ENCODE measurements at regions not wholly inside any gene's neighbourhood (a gene's known extent, or its start where the extent isn't known, plus 50 kb on each side); places are given as distances from the start of the nearest gene placed in this dataset.

DNA sequence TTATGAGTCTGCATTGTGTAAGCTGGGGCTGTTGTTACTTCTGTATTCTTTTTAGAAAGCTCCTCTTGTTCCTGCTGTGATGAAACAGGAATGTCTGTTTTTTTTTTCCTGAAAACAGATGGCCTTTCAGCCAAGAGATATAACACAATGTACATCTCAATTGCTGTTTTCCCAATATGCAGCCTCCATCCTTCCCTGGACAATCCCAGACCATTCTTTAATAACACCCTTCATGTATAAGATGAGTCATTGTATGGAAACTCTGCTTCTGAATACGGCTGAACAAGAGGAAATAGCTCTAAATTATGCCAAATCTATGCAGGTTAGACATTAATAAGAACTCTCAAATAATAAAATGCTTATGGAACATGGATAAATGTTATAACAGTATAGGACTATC, 60.2 kb upstream of the LRRC4C start:
- DNase-seq, result no peak
- Mint-ChIP-seq H3K9me3 (no peaks in the 10 kb centered on the region), H3K27me3 (no peaks in the 10 kb centered on the region), H3K4me3 (no peak overlapping the region), H3K4me1 (no peaks in the 10 kb centered on the region), H3K36me3 (ENCODE audit: low read depth) (no peaks in the 10 kb centered on the region), H3K27ac (no peak overlapping the region)
- intact Hi-C loops (cut with micrococcal nuclease), result no loop called here
- POLR2A ChIA-PET, result no interaction called here
- ATAC-seq (ENCODE audit: low read depth), result no peak
- TF ChIP-seq, protein P1, sequence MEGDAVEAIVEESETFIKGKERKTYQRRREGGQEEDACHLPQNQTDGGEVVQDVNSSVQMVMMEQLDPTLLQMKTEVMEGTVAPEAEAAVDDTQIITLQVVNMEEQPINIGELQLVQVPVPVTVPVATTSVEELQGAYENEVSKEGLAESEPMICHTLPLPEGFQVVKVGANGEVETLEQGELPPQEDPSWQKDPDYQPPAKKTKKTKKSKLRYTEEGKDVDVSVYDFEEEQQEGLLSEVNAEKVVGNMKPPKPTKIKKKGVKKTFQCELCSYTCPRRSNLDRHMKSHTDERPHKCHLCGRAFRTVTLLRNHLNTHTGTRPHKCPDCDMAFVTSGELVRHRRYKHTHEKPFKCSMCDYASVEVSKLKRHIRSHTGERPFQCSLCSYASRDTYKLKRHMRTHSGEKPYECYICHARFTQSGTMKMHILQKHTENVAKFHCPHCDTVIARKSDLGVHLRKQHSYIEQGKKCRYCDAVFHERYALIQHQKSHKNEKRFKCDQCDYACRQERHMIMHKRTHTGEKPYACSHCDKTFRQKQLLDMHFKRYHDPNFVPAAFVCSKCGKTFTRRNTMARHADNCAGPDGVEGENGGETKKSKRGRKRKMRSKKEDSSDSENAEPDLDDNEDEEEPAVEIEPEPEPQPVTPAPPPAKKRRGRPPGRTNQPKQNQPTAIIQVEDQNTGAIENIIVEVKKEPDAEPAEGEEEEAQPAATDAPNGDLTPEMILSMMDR (IDR thresholded peaks at IDR 0.05), result no peak
- CTCF ChIA-PET, result no interaction called here

DNA sequence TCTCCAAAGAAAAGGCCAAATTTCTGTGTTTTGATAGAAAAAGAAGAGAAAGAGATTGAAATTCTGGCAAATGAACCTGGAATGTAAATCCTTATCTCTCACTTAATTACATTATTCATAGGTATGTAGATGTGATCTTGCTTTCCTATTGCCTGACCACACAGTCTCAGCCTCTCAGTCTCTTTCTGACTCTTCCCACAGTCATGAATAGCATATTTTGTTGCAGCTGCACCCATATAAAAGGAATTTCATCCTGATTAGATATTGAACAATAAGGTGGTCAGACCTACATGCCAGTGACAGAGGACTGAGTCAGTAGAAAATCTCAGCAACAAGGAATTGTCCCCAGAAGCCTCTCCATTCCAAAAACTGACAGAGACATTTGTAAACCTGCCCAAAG, 62.9 kb upstream of the LRRC4C start:
- Mint-ChIP-seq H3K36me3 (ENCODE audit: low read depth) (no peaks in the 10 kb centered on the region), H3K4me3 (no peak overlapping the region), H3K27me3 (no peaks in the 10 kb centered on the region), H3K4me1 (no peaks in the 10 kb centered on the region), H3K27ac (no peak overlapping the region), H3K9me3 (no peaks in the 10 kb centered on the region)
- no peak for ATAC-seq (ENCODE audit: low read depth)
- TF ChIP-seq, protein P1 (IDR thresholded peaks at IDR 0.05), result no peak
- CTCF ChIA-PET, result interaction anchor here (0.7 kb wide), 1 partner anchor 69 kb away, joined by 3 read pairs; no protein-coding TSS in a partner anchor
- intact Hi-C loops (cut with micrococcal nuclease), result no loop called here
- DNase-seq, result no peak
- POLR2A ChIA-PET, result no interaction called here

GRCh38 chr11:41522899-41523672, 63.6 kb upstream of the LRRC4C start:
- ATAC-seq (ENCODE audit: low read depth), result no peak
- no peak for DNase-seq
- intact Hi-C loops (cut with micrococcal nuclease), result no loop called here
- no peaks in the 10 kb centered on the region for H3K9me3 Mint-ChIP-seq
- H3K36me3 Mint-ChIP-seq (ENCODE audit: low read depth), result no peaks in the 10 kb centered on the region
- TF ChIP-seq, protein P1 (IDR thresholded peaks at IDR 0.05), result no peak
- ChIA-PET CTCF (no interaction called here), POLR2A (no interaction called here)
- no peak overlapping the region for H3K27ac Mint-ChIP-seq
- H3K4me3 Mint-ChIP-seq, result no peak overlapping the region
- no peaks in the 10 kb centered on the region for H3K27me3 Mint-ChIP-seq
- H3K4me1 Mint-ChIP-seq, result no peaks in the 10 kb centered on the region

- DNase-seq (no peak), ATAC-seq (ENCODE audit: low read depth) (no peak)
- Mint-ChIP-seq H3K9me3 (no peaks in the 10 kb centered on the region), H3K4me1 (no peaks in the 10 kb centered on the region), H3K4me3 (no peak overlapping the region), H3K36me3 (ENCODE audit: low read depth) (no peaks in the 10 kb centered on the region), H3K27me3 (no peaks in the 10 kb centered on the region), H3K27ac (no peak overlapping the region)
- TF ChIP-seq, protein P1 (IDR thresholded peaks at IDR 0.05), result no peak
- intact Hi-C loops (cut with micrococcal nuclease), result no loop called here
- CTCF ChIA-PET, result no interaction called here
- POLR2A ChIA-PET, result no interaction called here
These were observed 68.1 kb upstream of the LRRC4C start for GRCh38 chr11:41527530-41527929.

GRCh38 chr11:41532413-41532812, 73.0 kb upstream of the LRRC4C start:
- Mint-ChIP-seq H3K36me3 (ENCODE audit: low read depth) (no peaks in the 10 kb centered on the region), H3K4me3 (no peak overlapping the region), H3K27ac (no peak overlapping the region), H3K9me3 (no peaks in the 10 kb centered on the region), H3K4me1 (no peaks in the 10 kb centered on the region), H3K27me3 (no peaks in the 10 kb centered on the region)
- POLR2A ChIA-PET, result no interaction called here
- intact Hi-C loops (cut with micrococcal nuclease), result no loop called here
- CTCF ChIA-PET, result no interaction called here
- ATAC-seq (ENCODE audit: low read depth) (no peak), DNase-seq (no peak)
- TF ChIP-seq, protein P1 (IDR thresholded peaks at IDR 0.05), result no peak

Measured in activated B cell treated with CpG ODN at 0.5 μM for 24 hours (primary cell).